GM10248 (cell line): ENCODE measurements at regions not wholly inside any gene's neighbourhood (a gene's known extent, or its start where the extent isn't known, plus 50 kb on each side); places are given as distances from the start of the nearest gene placed in this dataset.

ENCODE experiments used
- CTCF ChIA-PET: fragments of 300-600 bp; sonication (Branson Sonifier 250); formaldehyde crosslinking; extraction: SDS; loops from one replicate; lab custom pipeline; 2021; ENCODE audit warnings: antibody characterized with exemption; lab: Yijun Ruan, JAX
- POLR2A ChIA-PET: fragments of 350-650 bp; sonication (Branson Sonifier 250); formaldehyde crosslinking; extraction: SDS; loops from one replicate; lab custom pipeline; 2020; ENCODE audit warnings: antibody characterized with exemption; lab: Yijun Ruan, JAX
- DNase-seq: peaks from one replicate; pipeline ENCODE4 v3.0.0; 2012; ENCODE audit errors: extremely low spot score
- CTCF ChIP-seq: IDR thresholded peaks from 2 replicates; pipeline ENCODE4 v1.5.1; 2012; ENCODE audit warnings: mild to moderate bottlenecking, low read depth; ENCODE audit errors: extremely low read depth, missing control alignments, control extremely low read depth

GRCh38 chr12:91618281-91618680 lies 435.7 kb upstream of the DCN start:
- ChIA-PET CTCF (interaction anchor here (1.0 kb wide), 1 partner anchor 11 kb away, joined by 3 read pairs; no protein-coding TSS in a partner anchor), POLR2A (no interaction called here)
- no peak for TF ChIP-seq CTCF
- DNase-seq = no peak

- ChIA-PET POLR2A (no interaction called here), CTCF (no interaction called here)
- DNase-seq = no peak
- no peak for TF ChIP-seq CTCF
Observed at GRCh38 chr12:91617818-91618217, 435.2 kb upstream of the DCN start.

GRCh38 chr12:91616416-91616815 lies 433.8 kb upstream of the DCN start:
- CTCF ChIA-PET = interaction anchor here (0.8 to 1.1 kb wide), 2 partner anchors 9 to 23 kb away, joined by 3 to 6 read pairs; no protein-coding TSS in a partner anchor
- DNase-seq = no peak

GRCh38 chr12:91613223-91613779 lies 430.7 kb upstream of the DCN start:
- ChIA-PET POLR2A (no interaction called here), CTCF (no interaction called here)
- no peak for TF ChIP-seq CTCF
- no peak for DNase-seq

More at GRCh38 chr12:91616416-91616815, 433.8 kb upstream of the DCN start:
- POLR2A ChIA-PET = no interaction called here
- TF ChIP-seq CTCF = no peak

- POLR2A ChIA-PET = no interaction called here
- DNase-seq = no peak
- CTCF ChIA-PET = no interaction called here
Observed at GRCh38 chr12:91610561-91610960, 427.9 kb upstream of the DCN start.

GRCh38 chr12:91609283-91609682 lies 426.7 kb upstream of the DCN start:
- CTCF ChIA-PET = no interaction called here
- no peak for TF ChIP-seq CTCF
- no peak for DNase-seq
- POLR2A ChIA-PET = no interaction called here

More at GRCh38 chr12:91610561-91610960, 427.9 kb upstream of the DCN start:
- TF ChIP-seq CTCF = no peak
